SU-DHL-6 (cell line): ENCODE measurements at regions not wholly inside any gene's neighbourhood (a gene's known extent, or its start where the extent isn't known, plus 50 kb on each side); places are given as distances from the start of the nearest gene placed in this dataset.

Experiments
- H2AFZ ChIP-seq: fragments of 200-600 bp; sonication (generic); 2 replicates; pipeline ENCODE4 v1.6.1; 2014; ENCODE audit warnings: low read depth, mild to moderate bottlenecking, moderate library complexity, mixed read lengths, antibody characterized with exemption, low read length; ENCODE audit not compliant: severe bottlenecking
- H3F3A ChIP-seq: fragments of 200-600 bp; shearing (Covaris generic); 2 replicates; pipeline ENCODE4 v1.6.0; 2016; ENCODE audit warnings: antibody characterized with exemption, mild to moderate bottlenecking; ENCODE audit not compliant: insufficient read depth
- H3K27ac ChIP-seq: fragments of 200-600 bp; sonication (generic); 2 replicates; pipeline ENCODE4 v1.5.1; 2016; ENCODE audit warnings: low read depth, mild to moderate bottlenecking, low read length, moderate library complexity, mixed read lengths
- H3K27me3 ChIP-seq: fragments of 200-600 bp; sonication (generic), shearing (Covaris generic); 2 replicates; pipeline ENCODE4 v1.6.0; 2014; ENCODE audit warnings: mild to moderate bottlenecking, low read length
- H3K36me3 ChIP-seq: fragments of 200-600 bp; sonication (generic); 2 replicates; pipeline ENCODE4 v1.6.1; 2014; ENCODE audit warnings: mild to moderate bottlenecking, low read length, mixed read lengths
- H3K4me2 ChIP-seq: fragments of 300-600, 200-600 bp; shearing (Covaris generic), sonication (generic); 2 replicates; pipeline ENCODE4 v1.6.0; 2014; ENCODE audit warnings: low read length, low read depth, mild to moderate bottlenecking; ENCODE audit not compliant: poor library complexity, severe bottlenecking
- H3K4me3 ChIP-seq: fragments of 200-600 bp; sonication (generic); 2 replicates; pipeline ENCODE4 v1.5.1; 2014; ENCODE audit warnings: antibody characterized with exemption, low read length, mild to moderate bottlenecking, mixed read lengths; ENCODE audit not compliant: insufficient read depth, poor library complexity, severe bottlenecking
- H3K79me2 ChIP-seq: fragments of 200-600 bp; sonication (generic); 2 replicates; pipeline ENCODE4 v1.6.1; 2014; ENCODE audit warnings: mild to moderate bottlenecking, low read length, moderate library complexity; ENCODE audit not compliant: insufficient read depth
- H3K9ac ChIP-seq: fragments of 200-600 bp; sonication (generic); 2 replicates; pipeline ENCODE4 v1.7.0; 2014; ENCODE audit warnings: mild to moderate bottlenecking, low read length
- H3K9me2 ChIP-seq: fragments of 200-600 bp; sonication (generic); replicated peaks from 2 replicates; pipeline ENCODE4 v1.6.1; 2014; ENCODE audit warnings: low read length; ENCODE audit not compliant: insufficient read depth
- H3K9me3 ChIP-seq: fragments of 200-600 bp; sonication (generic); 2 replicates; pipeline ENCODE4 v1.6.1; 2014; ENCODE audit warnings: low read length, mixed read lengths; ENCODE audit not compliant: insufficient read depth
- H4K20me1 ChIP-seq: fragments of 200-600 bp; sonication (generic); 2 replicates; pipeline ENCODE4 v1.6.1; 2014; ENCODE audit warnings: low read depth, mild to moderate bottlenecking, antibody characterized with exemption, low read length, moderate library complexity, mixed read lengths
- CTCF ChIP-seq: fragments of 200-600 bp; sonication (generic); IDR thresholded peaks from one replicate; pipeline ENCODE4 v1.5.1; 2017; ENCODE audit warnings: antibody characterized with exemption, mild to moderate bottlenecking, low read length, moderate library complexity; ENCODE audit not compliant: insufficient read depth, poor library complexity, severe bottlenecking
- EZH2phosphoT487 ChIP-seq: fragments of 200-600 bp; sonication (generic), shearing (Covaris generic); conservative IDR thresholded peaks from 2 replicates; pipeline ENCODE4 v1.6.1; 2018; ENCODE audit warnings: mild to moderate bottlenecking, antibody characterized with exemption, low read length, moderate library complexity, mixed read lengths

- Histone ChIP-seq H4K20me1 (no peaks in the 10 kb centered on the region), H3K9me2 (no peaks in the 10 kb centered on the region), H3K9me3 (no peaks in the 10 kb centered on the region), H3K79me2 (no peaks in the 10 kb centered on the region), H3K4me3 (no peak overlapping the region), H3K27ac (no peak overlapping the region), H3K9ac (no peak overlapping the region), H3F3A (no peaks in the 10 kb centered on the region), H2AFZ (no peak overlapping the region), H3K36me3 (no peaks in the 10 kb centered on the region), H3K27me3 (no peaks in the 10 kb centered on the region), H3K4me2 (no peak overlapping the region)
- TF ChIP-seq CTCF (no peak), EZH2phosphoT487 (no peak)
Observed at GRCh38 chr12:19922717-19923116, 445.6 kb upstream of the PDE3A start.

GRCh38 chr12:19924360-19924759 is 444.0 kb upstream of the PDE3A start:
- Histone ChIP-seq H3K9ac (no peak overlapping the region), H4K20me1 (no peaks in the 10 kb centered on the region), H2AFZ (no peak overlapping the region), H3K9me2 (no peaks in the 10 kb centered on the region), H3K27ac (no peak overlapping the region), H3K4me3 (no peak overlapping the region), H3K4me2 (no peak overlapping the region), H3F3A (no peaks in the 10 kb centered on the region), H3K79me2 (no peaks in the 10 kb centered on the region), H3K9me3 (no peaks in the 10 kb centered on the region), H3K36me3 (no peaks in the 10 kb centered on the region), H3K27me3 (no peaks in the 10 kb centered on the region)
- TF ChIP-seq EZH2phosphoT487 (no peak), CTCF (no peak)

- Histone ChIP-seq H3K4me3 (no peak overlapping the region), H3K79me2 (no peaks in the 10 kb centered on the region), H4K20me1 (no peaks in the 10 kb centered on the region), H2AFZ (no peak overlapping the region), H3K27me3 (no peaks in the 10 kb centered on the region), H3K4me2 (no peak overlapping the region), H3K9me3 (no peaks in the 10 kb centered on the region), H3K27ac (no peak overlapping the region), H3F3A (no peaks in the 10 kb centered on the region), H3K9ac (no peak overlapping the region), H3K9me2 (no peaks in the 10 kb centered on the region), H3K36me3 (no peaks in the 10 kb centered on the region)
- no peak for TF ChIP-seq EZH2phosphoT487
- no peak for TF ChIP-seq CTCF
Observed at GRCh38 chr12:19925841-19926240, 442.5 kb upstream of the PDE3A start.

- Histone ChIP-seq H4K20me1 (no peaks in the 10 kb centered on the region), H3K9me3 (no peaks in the 10 kb centered on the region), H3K9ac (no peak overlapping the region), H3K27me3 (no peaks in the 10 kb centered on the region), H3K4me3 (no peak overlapping the region), H3K27ac (no peak overlapping the region), H2AFZ (no peak overlapping the region), H3K9me2 (no peaks in the 10 kb centered on the region), H3K4me2 (no peak overlapping the region), H3F3A (no peaks in the 10 kb centered on the region), H3K36me3 (no peaks in the 10 kb centered on the region), H3K79me2 (no peaks in the 10 kb centered on the region)
- TF ChIP-seq EZH2phosphoT487 (no peak), CTCF (no peak)
Observed at GRCh38 chr12:19926266-19926665, 442.1 kb upstream of the PDE3A start.
